ENCODE measurements at regions not wholly inside any gene's neighbourhood (a gene's known extent, or its start where the extent isn't known, plus 50 kb on each side); places are given as distances from the start of the nearest gene placed in this dataset.

DNA sequence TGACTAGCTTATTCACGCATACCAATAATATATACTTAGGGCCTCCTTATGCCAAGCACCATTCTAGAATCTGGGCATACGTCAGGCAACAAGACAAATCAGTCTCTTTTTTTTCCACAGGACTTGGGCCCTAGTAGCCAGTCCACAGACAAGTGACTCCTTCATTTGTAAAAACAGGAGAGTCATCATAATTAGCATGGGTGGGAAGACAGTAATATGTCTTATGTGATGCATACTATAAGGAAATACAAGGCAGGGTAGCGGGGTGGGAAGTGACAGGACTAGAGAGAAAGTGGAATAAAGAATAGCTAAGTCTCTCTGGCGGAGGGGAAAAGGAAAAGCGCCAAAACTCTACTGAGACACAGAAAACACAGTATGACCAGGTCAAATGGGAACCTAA, 439.6 kb upstream of the MDFIC2 start:
- Histone ChIP-seq H3K36me3 (ENCODE audit: insufficient read depth in 1 of 2, low read depth in 1 of 2) (no peaks in the 10 kb centered on the region), H3K27me3 (ENCODE audit: insufficient read depth in 3 of 3, low read length in 2 of 3) (peaks cover 0 to 4% (median 0%) of the 10 kb centered on the region in 3 donors), H3K9me3 (no peaks in the 10 kb centered on the region), H3K4me3 (no peak overlapping the region), H3K4me1 (no peaks in the 10 kb centered on the region), H3K27ac (no peak overlapping the region)
- ATAC-seq (no peak), DNase-seq (no peak)
- intact Hi-C loops (cut with DNase I), result no loop called here
- TF ChIP-seq, protein P1, sequence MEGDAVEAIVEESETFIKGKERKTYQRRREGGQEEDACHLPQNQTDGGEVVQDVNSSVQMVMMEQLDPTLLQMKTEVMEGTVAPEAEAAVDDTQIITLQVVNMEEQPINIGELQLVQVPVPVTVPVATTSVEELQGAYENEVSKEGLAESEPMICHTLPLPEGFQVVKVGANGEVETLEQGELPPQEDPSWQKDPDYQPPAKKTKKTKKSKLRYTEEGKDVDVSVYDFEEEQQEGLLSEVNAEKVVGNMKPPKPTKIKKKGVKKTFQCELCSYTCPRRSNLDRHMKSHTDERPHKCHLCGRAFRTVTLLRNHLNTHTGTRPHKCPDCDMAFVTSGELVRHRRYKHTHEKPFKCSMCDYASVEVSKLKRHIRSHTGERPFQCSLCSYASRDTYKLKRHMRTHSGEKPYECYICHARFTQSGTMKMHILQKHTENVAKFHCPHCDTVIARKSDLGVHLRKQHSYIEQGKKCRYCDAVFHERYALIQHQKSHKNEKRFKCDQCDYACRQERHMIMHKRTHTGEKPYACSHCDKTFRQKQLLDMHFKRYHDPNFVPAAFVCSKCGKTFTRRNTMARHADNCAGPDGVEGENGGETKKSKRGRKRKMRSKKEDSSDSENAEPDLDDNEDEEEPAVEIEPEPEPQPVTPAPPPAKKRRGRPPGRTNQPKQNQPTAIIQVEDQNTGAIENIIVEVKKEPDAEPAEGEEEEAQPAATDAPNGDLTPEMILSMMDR (IDR thresholded peaks at IDR 0.05), result no peak
- WGBS, 3 donors, result 87 to 92% (median 91%) methylated on average over 5 of the region's 5 CpGs

DNA sequence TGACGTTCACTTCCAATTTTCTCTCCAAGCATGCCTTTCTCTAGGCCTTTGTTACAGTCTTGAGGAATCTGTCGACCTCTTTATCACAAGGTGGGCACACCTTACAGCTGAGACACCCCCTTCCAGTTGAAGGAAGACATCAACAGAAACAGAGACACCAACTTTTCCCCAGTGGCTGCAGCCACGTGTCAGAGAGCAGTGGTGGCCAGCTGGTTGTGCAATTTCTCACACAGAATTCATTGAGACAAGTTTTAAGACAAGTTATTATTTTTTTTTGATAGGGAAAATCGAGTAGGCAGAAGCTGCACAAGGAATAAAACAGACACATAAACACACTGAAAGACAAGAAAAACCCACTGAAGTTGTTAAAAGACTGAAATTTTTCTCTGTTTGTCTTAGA, 436.7 kb upstream of the MDFIC2 start:
- Histone ChIP-seq H3K27ac (no peak overlapping the region), H3K27me3 (ENCODE audit: insufficient read depth in 3 of 3, low read length in 2 of 3) (peaks cover 0 to 4% (median 0%) of the 10 kb centered on the region in 3 donors), H3K4me1 (no peaks in the 10 kb centered on the region), H3K4me3 (no peak overlapping the region), H3K36me3 (ENCODE audit: insufficient read depth in 1 of 2, low read depth in 1 of 2) (no peaks in the 10 kb centered on the region), H3K9me3 (no peaks in the 10 kb centered on the region)
- ATAC-seq (no peak), DNase-seq (peak in 1 of 2 donors; percentile 43)
- intact Hi-C loops (cut with DNase I), result no loop called here
- TF ChIP-seq, protein P1 (IDR thresholded peaks at IDR 0.05), result no peak
- 41 to 45% (median 43%) methylated on average over 4 of the region's 4 CpGs for WGBS, 3 donors

DNA sequence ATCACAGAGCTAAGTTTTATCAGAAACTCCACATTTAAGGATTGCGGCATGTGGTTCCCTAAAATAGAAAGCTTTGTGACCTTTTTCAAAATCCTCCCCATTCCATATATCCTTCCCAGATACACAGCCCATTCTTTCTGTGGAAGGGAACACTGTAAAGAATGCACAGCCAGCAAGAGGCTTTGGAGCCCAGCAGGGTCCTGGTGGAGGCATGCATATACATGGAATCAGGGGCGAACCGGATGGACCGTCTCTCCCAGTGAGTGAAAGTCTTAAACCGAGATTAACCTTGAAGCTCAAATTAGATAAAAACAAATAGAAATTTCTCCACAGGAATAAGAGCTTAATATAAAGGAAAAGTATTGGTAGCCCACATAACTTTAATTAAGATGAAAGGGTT, 436.2 kb upstream of the MDFIC2 start:
- H3K27me3 ChIP-seq (ENCODE audit: insufficient read depth in 3 of 3, low read length in 2 of 3), result peaks cover 0 to 4% (median 0%) of the 10 kb centered on the region in 3 donors
- no peak overlapping the region for H3K27ac ChIP-seq
- 76 to 86% (median 84%) methylated on average over 5 of the region's 5 CpGs for WGBS, 3 donors
- DNase-seq (no peak), ATAC-seq (no peak)
- no peaks in the 10 kb centered on the region for H3K9me3 ChIP-seq
- no peaks in the 10 kb centered on the region for H3K4me1 ChIP-seq
- H3K4me3 ChIP-seq, result no peak overlapping the region
- no peaks in the 10 kb centered on the region for H3K36me3 ChIP-seq (ENCODE audit: insufficient read depth in 1 of 2, low read depth in 1 of 2)
- TF ChIP-seq, protein P1 (IDR thresholded peaks at IDR 0.05), result no peak
- intact Hi-C loops (cut with DNase I), result no loop called here

DNA sequence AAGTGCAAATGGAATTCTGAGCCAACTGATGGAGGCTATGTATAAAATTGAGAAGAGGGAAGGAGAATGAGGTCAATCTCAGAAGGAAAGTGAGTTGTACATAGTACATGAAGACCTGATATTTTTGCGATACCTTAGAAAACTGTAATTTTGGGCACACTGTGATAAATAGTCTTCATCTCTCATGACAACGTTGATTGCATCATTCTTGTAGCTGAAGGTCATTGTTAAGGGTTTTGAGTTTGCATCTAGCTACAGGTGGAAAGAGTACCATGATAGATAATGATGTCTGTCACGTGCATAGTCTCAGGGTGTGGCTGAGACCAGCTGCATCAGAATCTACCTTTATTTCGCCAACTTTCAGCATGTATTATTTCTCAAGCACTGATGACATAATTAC, 435.4 kb upstream of the MDFIC2 start:
- H3K9me3 ChIP-seq, result no peaks in the 10 kb centered on the region
- no peak overlapping the region for H3K4me3 ChIP-seq
- no peak for DNase-seq
- no peak for ATAC-seq
- peaks cover 0 to 4% (median 0%) of the 10 kb centered on the region in 3 donors for H3K27me3 ChIP-seq (ENCODE audit: insufficient read depth in 3 of 3, low read length in 2 of 3)
- 67 to 71% (median 68%) methylated on average over 4 of the region's 4 CpGs for WGBS, 3 donors
- TF ChIP-seq, protein P1 (IDR thresholded peaks at IDR 0.05), result no peak
- H3K36me3 ChIP-seq (ENCODE audit: insufficient read depth in 1 of 2, low read depth in 1 of 2), result no peaks in the 10 kb centered on the region
- H3K4me1 ChIP-seq, result no peaks in the 10 kb centered on the region
- intact Hi-C loops (cut with DNase I), result no loop called here
- H3K27ac ChIP-seq, result no peak overlapping the region

DNA sequence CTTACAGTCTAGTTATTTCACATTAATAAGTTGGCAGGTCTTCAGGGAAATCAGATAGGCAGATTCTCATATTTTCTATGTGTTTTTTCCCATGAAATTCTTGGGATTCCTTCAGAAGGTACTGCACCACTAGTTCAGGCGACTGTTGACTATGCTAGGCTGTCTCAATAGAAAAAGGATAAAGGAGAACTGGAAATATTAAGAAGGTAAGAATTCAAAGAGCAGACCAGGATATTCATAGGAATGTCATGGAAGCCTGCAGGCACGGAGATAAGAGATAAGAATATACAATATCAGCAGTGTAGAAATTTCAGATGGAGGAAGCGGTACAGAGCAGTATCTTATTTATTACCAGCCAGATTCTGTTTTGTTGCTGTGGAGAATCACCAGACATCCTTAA, 432.1 kb upstream of the MDFIC2 start:
- TF ChIP-seq, protein P1 (IDR thresholded peaks at IDR 0.05), result no peak
- H3K27me3 ChIP-seq (ENCODE audit: insufficient read depth in 3 of 3, low read length in 2 of 3), result no peaks in the 10 kb centered on the region
- intact Hi-C loops (cut with DNase I), result no loop called here
- H3K9me3 ChIP-seq, result no peaks in the 10 kb centered on the region
- H3K27ac ChIP-seq, result no peak overlapping the region
- no peaks in the 10 kb centered on the region for H3K4me1 ChIP-seq
- DNase-seq, result no peak
- no peaks in the 10 kb centered on the region for H3K36me3 ChIP-seq (ENCODE audit: insufficient read depth in 1 of 2, low read depth in 1 of 2)
- H3K4me3 ChIP-seq, result no peak overlapping the region
- 69 to 81% (median 71%) methylated on average over 3 of the region's 3 CpGs for WGBS, 3 donors
- ATAC-seq, result no peak
